A673 (cell line): ENCODE measurements at regions not wholly inside any gene's neighbourhood (a gene's known extent, or its start where the extent isn't known, plus 50 kb on each side); places are given as distances from the start of the nearest gene placed in this dataset.

Experiments
- BruUV-seq: library from RNA; stranded (reverse); fragments of 400-500 nt; replicated peaks from 2 replicates; lab custom pipeline; 2021; lab: Mats Ljungman, UMichigan
- CTCF ChIA-PET: fragments of 300-600 bp; sonication (Branson Sonifier 250); formaldehyde crosslinking; loops from one replicate; lab custom pipeline; 2022; ENCODE audit warnings: antibody characterized with exemption; lab: Charles Lee
- POLR2A ChIA-PET: fragments of 300-600 bp; sonication (Branson Sonifier 250); formaldehyde crosslinking; loops from one replicate; lab custom pipeline; 2022; ENCODE audit warnings: antibody characterized with exemption; ENCODE audit not compliant: low non-redundant PET; lab: Charles Lee
- DNase-seq: peaks from one replicate; pipeline ENCODE4 v3.0.0-alpha.2; 2015; ENCODE audit warnings: low spot score
- H3K27ac ChIP-seq: fragments of 200-600 bp; sonication (generic); 2 replicates; pipeline ENCODE4 v1.5.1; 2016; ENCODE audit warnings: mixed run types, low read depth, mild to moderate bottlenecking, mixed read lengths, antibody characterized with exemption, low read length; ENCODE audit not compliant: poor library complexity, severe bottlenecking
- H3K27me3 ChIP-seq: fragments of 200-600 bp; sonication (generic); replicated peaks from 2 replicates; pipeline ENCODE4 v1.6.1; 2017; ENCODE audit warnings: mixed run types, low read depth, mild to moderate bottlenecking, mixed read lengths, antibody characterized with exemption, low read length; ENCODE audit not compliant: insufficient read depth, poor library complexity
- H3K36me3 ChIP-seq: fragments of 200-600 bp; sonication (generic); 2 replicates; pipeline ENCODE4 v1.6.1; 2016; ENCODE audit warnings: mixed run types, mild to moderate bottlenecking, mixed read lengths, antibody characterized with exemption, low read length; ENCODE audit not compliant: insufficient read depth, poor library complexity, severe bottlenecking
- H3K4me1 ChIP-seq: fragments of 200-600 bp; sonication (generic); 2 replicates; pipeline ENCODE4 v1.6.1; 2017; ENCODE audit warnings: mixed run types, mild to moderate bottlenecking, mixed read lengths, antibody characterized with exemption, low read length; ENCODE audit not compliant: insufficient read depth, poor library complexity, severe bottlenecking
- H3K4me3 ChIP-seq: fragments of 200-600 bp; sonication (generic); 2 replicates; pipeline ENCODE4 v1.5.1; 2016; ENCODE audit warnings: low read depth, mixed run types, mild to moderate bottlenecking, mixed read lengths, low read length; ENCODE audit not compliant: poor library complexity, severe bottlenecking
- H3K9me3 ChIP-seq: fragments of 200-600 bp; sonication (generic); 2 replicates; pipeline ENCODE4 v1.6.1; 2016; ENCODE audit warnings: mixed run types, low read depth, mild to moderate bottlenecking, mixed read lengths, antibody characterized with exemption, low read length; ENCODE audit not compliant: poor library complexity, severe bottlenecking
- CTCF ChIP-seq: fragments of 300-800, 200-600 bp; sonication (generic); conservative IDR thresholded peaks from 2 replicates; pipeline ENCODE4 v1.5.1; 2017; ENCODE audit warnings: low read depth, mild to moderate bottlenecking, antibody characterized with exemption, low read length, moderate library complexity, mixed read lengths
- EZH2 ChIP-seq: fragments of 200-600 bp; sonication (generic); IDR thresholded peaks from 2 replicates; pipeline ENCODE4 v1.6.1; 2017; ENCODE audit warnings: borderline replicate concordance, low read depth, mild to moderate bottlenecking, mixed read lengths, antibody characterized with exemption, low read length; ENCODE audit not compliant: poor library complexity, severe bottlenecking
- intact Hi-C: fragments of 100-400 bp; cut with micrococcal nuclease; formaldehyde crosslinking; loops from one replicate; pipeline ENCODE4 v1.10.0; 2022; ENCODE audit not compliant: unreplicated experiment

DNA sequence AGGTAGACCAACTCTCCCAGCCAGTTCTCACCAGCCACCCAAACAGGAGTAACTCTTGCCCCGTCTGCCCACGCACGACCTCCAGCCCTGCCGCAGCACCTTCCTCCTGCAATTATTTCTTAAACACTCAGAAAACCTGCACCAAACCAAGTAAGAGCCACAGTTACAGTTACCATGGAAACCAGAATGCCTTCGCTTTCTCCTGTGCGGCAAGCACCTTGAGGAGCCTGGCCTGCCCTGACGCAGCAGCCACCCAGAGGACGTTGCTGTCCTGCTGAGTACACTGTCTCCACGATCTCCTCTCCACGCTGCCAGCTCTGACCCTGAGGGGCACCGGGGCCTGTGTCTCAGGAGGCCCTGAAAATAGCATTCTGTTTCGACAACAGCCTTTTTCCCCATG, 94.3 kb upstream of the SMIM21 start:
- TF ChIP-seq CTCF (no peak), EZH2 (no peak)
- no peaks in the 10 kb centered on the region for H3K36me3 ChIP-seq
- POLR2A ChIA-PET, result no interaction called here
- no peaks in the 10 kb centered on the region for H3K27me3 ChIP-seq
- BruUV-seq, result no TSS peak
- H3K4me3 ChIP-seq, result no peak overlapping the region
- H3K9me3 ChIP-seq, result no peaks in the 10 kb centered on the region
- H3K4me1 ChIP-seq, result no peaks in the 10 kb centered on the region
- no peak overlapping the region for H3K27ac ChIP-seq
- CTCF ChIA-PET, result no interaction called here
- intact Hi-C loops, result no loop called here
- no peak for DNase-seq

DNA sequence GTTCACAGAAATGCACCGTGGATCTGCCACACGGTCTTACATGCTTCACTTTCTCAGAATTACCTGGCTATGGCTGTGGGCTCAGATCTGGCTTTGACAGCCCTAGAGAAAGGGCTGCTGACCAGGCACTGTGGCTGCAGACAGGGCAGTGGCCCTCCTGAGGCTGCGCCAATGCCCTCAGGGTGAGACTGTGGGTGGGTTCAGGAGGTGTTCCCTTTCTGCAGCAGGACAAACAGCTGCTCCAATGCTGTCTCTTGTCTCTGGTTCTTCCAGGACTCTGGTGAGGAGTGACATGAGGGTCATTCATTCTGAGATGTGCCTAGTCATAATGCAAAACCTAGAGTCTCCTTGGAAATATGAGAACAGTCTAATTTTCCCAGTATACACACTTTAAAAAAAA, 90.5 kb upstream of the SMIM21 start:
- intact Hi-C loops, result no loop called here
- Histone ChIP-seq H3K9me3 (no peaks in the 10 kb centered on the region), H3K36me3 (no peaks in the 10 kb centered on the region), H3K4me3 (no peak overlapping the region), H3K4me1 (no peaks in the 10 kb centered on the region), H3K27ac (no peak overlapping the region), H3K27me3 (no peaks in the 10 kb centered on the region)
- ChIA-PET CTCF (no interaction called here), POLR2A (no interaction called here)
- no peak for TF ChIP-seq CTCF
- TF ChIP-seq EZH2, result no peak
- no peak for DNase-seq
- BruUV-seq, result no TSS peak

DNA sequence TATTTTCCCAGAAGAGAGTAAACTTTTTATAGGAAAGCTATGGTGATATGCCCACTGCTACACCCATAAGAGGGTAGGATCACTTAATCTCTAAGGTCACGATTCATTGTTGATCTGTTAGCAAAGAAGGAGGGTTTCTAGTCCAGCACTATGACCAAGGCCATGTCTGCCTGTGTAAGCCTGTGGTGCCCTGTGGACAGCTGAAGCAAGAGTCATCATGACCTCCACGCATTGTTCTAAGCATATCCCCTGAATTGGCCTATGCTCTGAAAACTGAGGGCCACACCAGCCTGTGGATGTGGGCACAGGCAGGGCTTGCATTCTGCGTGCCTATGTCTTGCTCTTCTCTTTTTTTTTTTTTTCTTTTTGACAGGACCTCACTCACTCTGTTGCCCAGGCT, 89.8 kb upstream of the SMIM21 start:
- POLR2A ChIA-PET, result no interaction called here
- CTCF ChIA-PET, result no interaction called here
- BruUV-seq, result no TSS peak

More for the DNA sequence above, 89.8 kb upstream of the SMIM21 start:
- TF ChIP-seq CTCF (no peak), EZH2 (no peak)
- no peak for DNase-seq
- H3K9me3 ChIP-seq, result peaks cover 2% of the 10 kb centered on the region
- H3K27me3 ChIP-seq, result no peaks in the 10 kb centered on the region
- H3K36me3 ChIP-seq, result no peaks in the 10 kb centered on the region
- no peak overlapping the region for H3K4me3 ChIP-seq
- no peaks in the 10 kb centered on the region for H3K4me1 ChIP-seq
- intact Hi-C loops, result no loop called here
- H3K27ac ChIP-seq, result no peak overlapping the region
